GM10248 (cell line): ENCODE measurements at regions not wholly inside any gene's neighbourhood (a gene's known extent, or its start where the extent isn't known, plus 50 kb on each side); places are given as distances from the start of the nearest gene placed in this dataset.
"Not testable (repeated sequence)": the region's sequence is repeated elsewhere in the genome, so short reads cannot be mapped to it uniquely, and the experiment has no call there.

Experiments
- CTCF ChIA-PET: fragments of 300-600 bp; sonication (Branson Sonifier 250); formaldehyde crosslinking; extraction: SDS; loops from one replicate; lab custom pipeline; 2021; ENCODE audit warnings: antibody characterized with exemption; lab: Yijun Ruan, JAX
- POLR2A ChIA-PET: fragments of 350-650 bp; sonication (Branson Sonifier 250); formaldehyde crosslinking; extraction: SDS; loops from one replicate; lab custom pipeline; 2020; ENCODE audit warnings: antibody characterized with exemption; lab: Yijun Ruan, JAX
- DNase-seq: peaks from one replicate; pipeline ENCODE4 v3.0.0; 2012; ENCODE audit errors: extremely low spot score
- CTCF ChIP-seq: IDR thresholded peaks from 2 replicates; pipeline ENCODE4 v1.5.1; 2012; ENCODE audit warnings: mild to moderate bottlenecking, low read depth; ENCODE audit errors: extremely low read depth, missing control alignments, control extremely low read depth

- no peak for DNase-seq
- ChIA-PET CTCF (no interaction called here), POLR2A (no interaction called here)
- TF ChIP-seq CTCF: no peak
Measured at GRCh38 chr11:39661890-39662289, 1797.6 kb downstream of the LRRC4C start.

GRCh38 chr11:39651857-39652461 is 1807.5 kb downstream of the LRRC4C start:
- no peak for DNase-seq
- ChIA-PET POLR2A (no interaction called here), CTCF (no interaction called here)
- no peak for TF ChIP-seq CTCF

- TF ChIP-seq CTCF: no peak
- CTCF ChIA-PET: no interaction called here
- POLR2A ChIA-PET: no interaction called here
- DNase-seq: no peak
Measured at GRCh38 chr11:39641751-39642150, 1817.7 kb downstream of the LRRC4C start.

- POLR2A ChIA-PET: no interaction called here
- DNase-seq: no peak
- TF ChIP-seq CTCF: no peak
- CTCF ChIA-PET: interaction anchor here (1.0 kb wide), 1 partner anchor 17 kb away, joined by 3 read pairs; no protein-coding TSS in a partner anchor
Measured at GRCh38 chr11:39630365-39630764, 1829.1 kb downstream of the LRRC4C start.

GRCh38 chr11:39628311-39628710 is 1831.1 kb downstream of the LRRC4C start:
- TF ChIP-seq CTCF: no peak
- DNase-seq: no peak
- POLR2A ChIA-PET: no interaction called here
- CTCF ChIA-PET: interaction anchor here (1.8 kb wide), 1 partner anchor 15 kb away, joined by 4 read pairs; no protein-coding TSS in a partner anchor

- DNase-seq, POLR2A ChIA-PET, CTCF ChIA-PET: not testable (repeated sequence)
Measured at GRCh38 chr11:39620309-39620708, 1839.1 kb downstream of the LRRC4C start.

GRCh38 chr11:39617971-39618370 is 1841.5 kb downstream of the LRRC4C start:
- ChIA-PET CTCF (no interaction called here), POLR2A (no interaction called here)
- no peak for DNase-seq
- no peak for TF ChIP-seq CTCF
